Ascending aorta (tissue), 2 donors: ENCODE measurements at regions not wholly inside any gene's neighbourhood (a gene's known extent, or its start where the extent isn't known, plus 50 kb on each side); places are given as distances from the start of the nearest gene placed in this dataset.

Experiments
- DNase-seq, 2 donors: peaks; one replicate each; pipeline ENCODE4 v3.0.0-alpha.2; 2019; ENCODE audit warnings: low spot score in 2 of 2
- H3K27ac ChIP-seq, 2 donors: fragments of 200-600 bp; sonication (generic); one replicate each; pipeline ENCODE4 v1.5.1; 2016 to 2017; ENCODE audit warnings: mild to moderate bottlenecking in 1 of 2
- H3K27me3 ChIP-seq: fragments of 200-600 bp; sonication (generic); one replicate; pipeline ENCODE4 v1.5.1; 2017
- H3K36me3 ChIP-seq, 2 donors: fragments of 200-600 bp; sonication (generic); one replicate each; pipeline ENCODE4 v1.5.1; 2016
- H3K4me1 ChIP-seq, 2 donors: fragments of 200-600 bp; sonication (generic); one replicate each; pipeline ENCODE4 v1.5.1; 2016 to 2017; ENCODE audit warnings: mild to moderate bottlenecking in 1 of 2
- H3K4me3 ChIP-seq, 2 donors: fragments of 200-600 bp; sonication (generic); one replicate each; pipeline ENCODE4 v1.5.1; 2016 to 2017; ENCODE audit warnings: mild to moderate bottlenecking in 1 of 2
- H3K9me3 ChIP-seq, 2 donors: fragments of 200-600 bp; sonication (generic); one replicate each; pipeline ENCODE4 v1.5.1; 2016
- CTCF ChIP-seq, 3 experiments: fragments of 200-600 bp in 2 of 3; fragments of 450-650 bp in 1 of 3; sonication (generic) in 2 of 3; IDR thresholded peaks; one replicate each; pipeline ENCODE4 v1.5.1; 2016 to 2019; ENCODE audit warnings: antibody characterized with exemption in 3 of 3, mild to moderate bottlenecking in 1 of 3, moderate library complexity in 1 of 3
- intact Hi-C: fragments of 100-400 bp; cut with DNase I; formaldehyde crosslinking; loops from one replicate; pipeline ENCODE4 v1.15.1; 2023

GRCh38 chr10:91708174-91708861, 75.4 kb upstream of the PPP1R3C start:
- H3K36me3 ChIP-seq: no peaks in the 10 kb centered on the region
- no peaks in the 10 kb centered on the region for H3K27me3 ChIP-seq
- no peaks in the 10 kb centered on the region for H3K9me3 ChIP-seq
- intact Hi-C loops: no loop called here
- H3K27ac ChIP-seq: no peak overlapping the region
- no peak for DNase-seq
- no peak overlapping the region for H3K4me3 ChIP-seq
- no peaks in the 10 kb centered on the region for H3K4me1 ChIP-seq
- no peak for TF ChIP-seq CTCF (IDR thresholded peaks at IDR 0.05)

- Histone ChIP-seq H3K27ac (no peak overlapping the region), H3K9me3 (no peaks in the 10 kb centered on the region), H3K36me3 (no peaks in the 10 kb centered on the region), H3K4me1 (no peaks in the 10 kb centered on the region), H3K4me3 (no peak overlapping the region), H3K27me3 (no peaks in the 10 kb centered on the region)
- DNase-seq: no peak
- TF ChIP-seq CTCF (IDR thresholded peaks at IDR 0.05): no peak
- intact Hi-C loops: no loop called here
Measured at GRCh38 chr10:91707236-91707635, 74.4 kb upstream of the PPP1R3C start.

- no peak for DNase-seq
- Histone ChIP-seq H3K4me1 (no peaks in the 10 kb centered on the region), H3K36me3 (no peaks in the 10 kb centered on the region), H3K27ac (no peak overlapping the region), H3K27me3 (no peaks in the 10 kb centered on the region), H3K4me3 (no peak overlapping the region), H3K9me3 (no peaks in the 10 kb centered on the region)
- intact Hi-C loops: no loop called here
- no peak for TF ChIP-seq CTCF (IDR thresholded peaks at IDR 0.05)
Measured at GRCh38 chr10:91705948-91706670, 73.2 kb upstream of the PPP1R3C start.

GRCh38 chr10:91702620-91703019, 69.7 kb upstream of the PPP1R3C start:
- Histone ChIP-seq H3K4me1 (peaks cover 0 to 7% of the 10 kb centered on the region in 2 donors), H3K27me3 (no peaks in the 10 kb centered on the region), H3K36me3 (no peaks in the 10 kb centered on the region), H3K27ac (no peak overlapping the region), H3K9me3 (no peaks in the 10 kb centered on the region), H3K4me3 (no peak overlapping the region)
- no peak for DNase-seq
- no peak for TF ChIP-seq CTCF (IDR thresholded peaks at IDR 0.05)
- intact Hi-C loops: loop anchor here (5.0 kb wide), 1 partner anchor 210 kb away; no protein-coding TSS in a partner anchor

GRCh38 chr10:91700788-91701444, 68.0 kb upstream of the PPP1R3C start:
- no peak overlapping the region for H3K4me3 ChIP-seq
- TF ChIP-seq CTCF (IDR thresholded peaks at IDR 0.05): no peak
- no peaks in the 10 kb centered on the region for H3K27me3 ChIP-seq
- intact Hi-C loops: loop anchor here (5.0 kb wide), 1 partner anchor 209 kb away; no protein-coding TSS in a partner anchor
- DNase-seq: no peak
- H3K36me3 ChIP-seq: no peaks in the 10 kb centered on the region
- H3K27ac ChIP-seq: peak overlapping the region in 1 of 2 donors; percentile 21
- peaks cover 0 to 7% of the 10 kb centered on the region in 2 donors for H3K4me1 ChIP-seq
- no peaks in the 10 kb centered on the region for H3K9me3 ChIP-seq
